ENCODE measurements at regions not wholly inside any gene's neighbourhood (a gene's known extent, or its start where the extent isn't known, plus 50 kb on each side); places are given as distances from the start of the nearest gene placed in this dataset.

GRCh38 chr12:9333161-9333560 lies 125.0 kb upstream of the PZP start:
- Histone ChIP-seq H3K4me3 (ENCODE audit: low read depth in 2 of 2, low read length in 1 of 2) (no peak overlapping the region), H3K4me2 (no peak overlapping the region), H2AFZ (ENCODE audit: low read depth) (no peak overlapping the region), H3K4me1 (ENCODE audit: control insufficient read depth in 1 of 2, insufficient read depth in 2 of 2, low read depth in 1 of 2, low read length in 1 of 2) (no peaks in the 10 kb centered on the region; a peak in 1 of 4 replicates), H3K9ac (no peak overlapping the region), H3K36me3 (replicated peaks in 1 of 2; ENCODE audit: control insufficient read depth in 1 of 2, insufficient read depth in 2 of 2, low read length in 1 of 2) (no peaks in the 10 kb centered on the region), H4K20me1 (ENCODE audit: insufficient read depth) (no peaks in the 10 kb centered on the region), H3F3A (replicated peaks; ENCODE audit: insufficient read depth) (no peaks in the 10 kb centered on the region), H3K9me2 (no peaks in the 10 kb centered on the region), H3K27ac (ENCODE audit: low read depth in 2 of 2, low read length in 1 of 2) (no peak overlapping the region), H3K79me2 (ENCODE audit: insufficient read depth) (no peaks in the 10 kb centered on the region), H3K9me3 (no peaks in the 10 kb centered on the region), H3K27me3 (ENCODE audit: insufficient read depth) (no peaks in the 10 kb centered on the region)
- 53% methylated on average over 4 of the region's 4 CpGs for WGBS (ENCODE audit: low lambda C conversion rate)
- no peak for DNase-seq
- no peak for TF ChIP-seq RCOR1 (IDR thresholded peaks at IDR 0.05; ENCODE audit: low read length)
- no peak for TF ChIP-seq NFIC (IDR thresholded peaks at IDR 0.05; ENCODE audit: borderline replicate concordance)
- no peak for TF ChIP-seq TAF1 (IDR thresholded peaks at IDR 0.05; ENCODE audit: borderline replicate concordance, low read depth, low read length)
- TF ChIP-seq FOXM1 (IDR thresholded peaks at IDR 0.05; ENCODE audit: low read depth), result no peak
- TF ChIP-seq ZBTB33 (IDR thresholded peaks at IDR 0.05; ENCODE audit: borderline replicate concordance, low read depth), result no peak
- TF ChIP-seq FOSL2 (IDR thresholded peaks at IDR 0.05; ENCODE audit: borderline replicate concordance, low read depth), result no peak
- TF ChIP-seq GATA2 (CRISPR knock-in tag; IDR thresholded peaks at IDR 0.05), result no peak
- TF ChIP-seq NRF1 (IDR thresholded peaks at IDR 0.05; ENCODE audit: low read depth, low read length), result no peak
- no peak for TF ChIP-seq ELF1 (IDR thresholded peaks at IDR 0.05)
- TF ChIP-seq FOXJ3 (CRISPR knock-in tag; IDR thresholded peaks at IDR 0.05), result no peak
- no peak for TF ChIP-seq RAD21 (IDR thresholded peaks at IDR 0.05; ENCODE audit: low read length)
- no peak for TF ChIP-seq USF2 (IDR thresholded peaks at IDR 0.05; ENCODE audit: borderline replicate concordance, low read depth, low read length)
- no peak for TF ChIP-seq PBX3 (IDR thresholded peaks at IDR 0.05)
- TF ChIP-seq YY1 (IDR thresholded peaks at IDR 0.05; ENCODE audit: low read depth), result no peak
- TF ChIP-seq MXI1 (IDR thresholded peaks at IDR 0.05; ENCODE audit: low read depth, low read length), result no peak
- no peak for TF ChIP-seq MEF2A (IDR thresholded peaks at IDR 0.05; ENCODE audit: borderline replicate concordance, low read depth)
- POLR2A ChIA-PET, result no interaction called here
- CTCF ChIA-PET, result interaction anchor here (1.3 to 5.8 kb wide), 6 partner anchors 12 to 416 kb away, joined by 3 to 44 read pairs (median 6); no protein-coding TSS in a partner anchor
